Left cardiac atrium (tissue), 4 donors: ENCODE measurements at regions not wholly inside any gene's neighbourhood (a gene's known extent, or its start where the extent isn't known, plus 50 kb on each side); places are given as distances from the start of the nearest gene placed in this dataset.
"Not testable (repeated sequence)": the region's sequence is repeated elsewhere in the genome, so short reads cannot be mapped to it uniquely, and the experiment has no call there.

Source experiments
- ATAC-seq, 2 donors: fragments of 200-7000 bp; cut with Tn5 transposase; one replicate each; pipeline ENCODE4 v1.9.1; 2020; ENCODE audit warnings: mild to moderate bottlenecking in 2 of 2, moderate library complexity in 2 of 2
- DNase-seq: peaks from one replicate; pipeline ENCODE4 v3.0.0-alpha.2; 2020
- intact Hi-C, 2 donors: fragments of 100-400 bp; cut with DNase I; formaldehyde crosslinking; loops; one replicate each; pipeline versions ENCODE4 v1.14.1 to v1.15.1; 2022 to 2023
- donor health status: DM: no; HTN: yes; CAD: no.
- donor health status: DM: no; HTN: yes; CAD: no; lungs with severe emphysema.
- donor health status: DM: yes; HTN: yes; CAD: no.
- donor health status: Dilated cardiomyopathy.

- DNase-seq (no peak), ATAC-seq (no peak)
- intact Hi-C loops, result no loop called here
Observed at GRCh38 chr12:47610686-47611252, 95.1 kb downstream of the RPAP3 start.

GRCh38 chr12:47609806-47610205 lies 96.0 kb downstream of the RPAP3 start:
- intact Hi-C loops, result no loop called here
- no peak for ATAC-seq
- DNase-seq, result no peak

DNA sequence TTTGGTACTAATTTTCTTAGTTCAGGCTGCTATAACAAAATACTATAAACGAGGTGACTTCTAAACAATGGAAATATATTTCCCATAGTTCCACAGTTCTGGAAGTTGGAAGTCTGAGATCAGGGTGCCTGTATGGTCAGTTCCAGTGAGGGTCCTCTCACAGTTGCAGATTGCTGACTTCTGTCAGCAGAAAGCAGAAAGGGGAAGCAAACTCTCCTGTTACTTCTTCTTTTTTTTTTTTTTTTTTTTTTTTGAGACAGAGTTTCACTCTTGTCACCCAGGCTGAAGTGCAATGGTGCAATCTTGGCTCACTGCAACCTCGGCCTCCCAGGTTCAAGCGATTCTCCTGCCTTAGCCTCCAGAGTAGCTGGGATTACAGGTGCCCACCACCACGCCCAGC lies 97.2 kb downstream of the RPAP3 start:
- intact Hi-C loops, DNase-seq: not testable (repeated sequence)
- peak in 1 of 2 donors; percentile 37 for ATAC-seq

- ATAC-seq (no peak), DNase-seq (no peak)
- intact Hi-C loops, result no loop called here
Observed at GRCh38 chr12:47604221-47604873, 101.5 kb downstream of the RPAP3 start.

DNA sequence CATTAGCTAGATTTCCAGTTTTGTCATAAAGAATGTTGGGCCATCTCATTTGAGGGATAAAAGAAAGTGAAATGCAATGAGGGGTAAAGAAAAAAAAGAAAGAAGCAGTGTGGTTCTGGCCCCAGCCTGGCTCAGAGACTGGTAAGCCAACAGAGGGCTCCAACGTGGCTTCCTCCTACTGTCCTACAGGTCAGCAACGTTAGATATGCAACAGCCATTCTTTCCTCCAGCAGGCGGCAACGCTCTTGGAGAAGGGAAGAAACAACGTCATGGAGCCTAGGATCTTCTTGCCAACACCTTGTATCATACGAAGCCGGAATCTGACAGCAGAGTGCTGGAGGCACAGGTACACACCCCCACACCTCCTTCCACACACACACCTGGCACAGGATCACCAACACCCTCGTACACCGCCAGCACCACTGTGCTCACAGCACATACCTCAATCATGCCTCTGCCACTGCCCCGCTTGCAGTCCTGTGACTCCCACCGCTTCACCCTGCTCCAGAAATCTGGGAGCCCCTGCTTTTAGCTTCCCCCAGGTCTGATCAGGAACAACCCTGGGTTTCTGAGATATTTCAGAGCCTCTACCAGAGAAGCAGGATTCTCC lies 102.8 kb downstream of the RPAP3 start:
- peak in 1 of 2 donors; percentile 43 for ATAC-seq
- DNase-seq, result no peak
- intact Hi-C loops, result no loop called here

- ATAC-seq, result peak; percentile 41 to 98
- DNase-seq, result no peak
- intact Hi-C loops, result no loop called here
Observed at GRCh38 chr12:47602325-47602724, 103.5 kb downstream of the RPAP3 start.

DNA sequence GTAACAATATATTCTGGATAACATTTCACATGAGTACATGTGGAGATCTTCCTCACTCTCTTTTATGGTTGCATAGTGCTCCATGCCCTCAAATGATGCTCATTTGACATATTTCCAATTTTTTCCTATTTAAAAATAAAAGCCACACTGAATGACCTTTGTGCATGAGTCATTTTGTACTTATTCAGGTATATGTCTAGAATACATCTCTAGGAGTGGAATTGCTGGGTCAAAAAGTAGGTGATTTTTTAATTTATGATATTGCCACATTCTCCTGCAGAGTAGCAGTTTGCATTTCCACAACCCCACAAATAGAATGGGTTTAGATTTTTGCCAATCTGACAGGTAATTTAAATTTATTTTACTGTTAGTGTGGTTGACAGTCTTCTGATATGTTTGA lies 104.8 kb downstream of the RPAP3 start:
- DNase-seq, result no peak
- intact Hi-C loops, result no loop called here
- no peak for ATAC-seq

DNA sequence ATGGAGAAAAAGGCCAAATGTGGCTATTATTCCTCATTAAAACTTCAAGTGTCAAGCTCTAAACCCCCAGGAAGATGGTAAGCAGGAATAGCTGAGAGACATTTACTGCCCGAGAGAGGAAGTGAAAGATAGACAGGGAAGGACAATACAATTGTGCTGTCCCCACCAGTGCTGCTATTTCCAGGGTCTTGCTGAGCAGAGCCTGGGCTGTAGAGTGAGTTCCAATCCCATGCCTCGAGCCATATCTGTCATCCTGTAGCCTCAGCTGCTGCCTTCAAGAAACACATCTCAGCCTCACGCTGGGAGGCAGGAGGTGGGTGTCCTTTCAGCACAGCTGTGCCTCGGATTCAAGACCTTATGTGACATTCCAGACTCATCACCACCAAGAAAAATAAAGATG lies 114.0 kb downstream of the RPAP3 start:
- ATAC-seq (peak in 1 of 2 donors; percentile 27), DNase-seq (no peak)
- intact Hi-C loops, result no loop called here

DNA sequence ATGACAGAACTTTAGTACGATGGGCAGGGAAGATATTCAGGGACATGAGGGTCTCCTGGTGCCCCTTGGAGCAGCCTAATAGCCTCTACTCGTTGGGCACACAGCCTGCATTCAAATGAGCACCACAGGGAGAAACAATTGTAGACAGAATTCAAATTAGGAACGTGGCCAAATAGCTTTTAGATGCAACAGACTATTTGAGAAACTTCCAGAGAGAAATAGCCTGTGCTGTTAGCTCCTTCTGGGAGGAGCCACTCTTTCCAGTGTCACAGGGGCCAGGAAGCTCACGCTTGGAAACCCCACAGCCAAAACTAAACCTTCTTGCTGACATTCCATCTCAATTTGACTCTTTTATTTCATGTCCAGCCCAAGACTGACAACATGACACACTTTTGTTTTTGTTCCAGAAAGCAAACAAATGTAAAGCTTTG lies 114.5 kb downstream of the RPAP3 start:
- ATAC-seq, result peak; percentile 30 to 44
- no peak for DNase-seq

GRCh38 chr12:47590771-47591360 lies 115.0 kb downstream of the RPAP3 start:
- DNase-seq (peak; percentile 25), ATAC-seq (peak; percentile 51 to 67)
- intact Hi-C loops, result no loop called here

More for the DNA sequence above, 114.5 kb downstream of the RPAP3 start:
- intact Hi-C loops, result no loop called here

DNA sequence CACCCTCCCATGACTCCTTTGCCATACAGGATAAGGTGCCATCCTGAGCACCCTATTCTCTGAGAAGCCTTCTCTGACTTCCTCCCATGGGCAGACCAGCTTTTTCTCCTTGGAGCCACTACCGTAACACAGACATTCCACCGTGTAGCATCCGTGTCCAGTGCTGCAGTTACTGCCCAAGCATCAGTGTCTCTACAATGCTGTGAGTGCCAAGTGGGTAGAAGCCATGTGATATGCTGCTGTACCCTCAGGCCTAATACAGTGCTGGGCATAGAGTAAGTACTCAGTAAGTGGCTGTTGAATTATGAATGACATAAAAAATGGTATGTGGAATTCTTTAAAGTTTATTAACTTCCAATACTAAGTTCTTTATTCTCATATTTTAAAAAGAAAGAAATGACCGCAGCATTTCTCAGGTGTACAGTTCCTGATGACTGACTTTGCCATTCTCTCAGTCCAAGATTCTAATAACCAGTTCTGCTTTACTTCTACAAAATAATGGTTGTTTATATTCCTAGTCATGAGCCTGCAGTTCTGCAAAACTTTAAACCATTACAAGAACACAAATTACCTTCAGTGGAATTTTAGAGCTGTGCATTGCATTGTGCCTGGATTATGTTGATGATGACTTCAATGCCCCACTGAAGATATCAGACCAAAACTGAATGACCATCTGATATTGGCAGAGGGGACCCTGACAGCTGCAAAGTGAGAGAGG lies 118.7 kb downstream of the RPAP3 start:
- intact Hi-C loops, result no loop called here
- ATAC-seq (no peak), DNase-seq (no peak)

GRCh38 chr12:47585507-47585906 lies 120.3 kb downstream of the RPAP3 start:
- intact Hi-C loops, result no loop called here
- no peak for DNase-seq
- ATAC-seq, result no peak

DNA sequence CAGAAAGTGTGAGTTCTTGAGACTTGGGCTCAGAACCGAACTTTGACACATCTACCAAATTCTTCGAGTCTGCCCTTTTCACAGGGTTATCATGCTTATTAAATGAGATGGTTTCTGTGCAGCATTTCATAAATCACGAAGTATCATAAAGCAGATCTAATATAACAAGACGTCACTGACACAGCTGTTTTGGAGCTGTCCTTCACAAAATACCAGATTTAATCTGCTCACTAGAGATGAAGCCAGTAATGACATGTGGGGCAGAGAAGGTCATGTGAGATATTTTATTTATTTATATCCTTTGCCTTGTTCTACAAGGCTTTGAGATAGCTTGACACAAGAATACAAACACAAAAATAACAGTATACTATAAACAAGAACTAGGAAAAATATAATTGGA lies 127.0 kb downstream of the RPAP3 start:
- no peak for DNase-seq
- no peak for ATAC-seq
- intact Hi-C loops, result no loop called here

DNA sequence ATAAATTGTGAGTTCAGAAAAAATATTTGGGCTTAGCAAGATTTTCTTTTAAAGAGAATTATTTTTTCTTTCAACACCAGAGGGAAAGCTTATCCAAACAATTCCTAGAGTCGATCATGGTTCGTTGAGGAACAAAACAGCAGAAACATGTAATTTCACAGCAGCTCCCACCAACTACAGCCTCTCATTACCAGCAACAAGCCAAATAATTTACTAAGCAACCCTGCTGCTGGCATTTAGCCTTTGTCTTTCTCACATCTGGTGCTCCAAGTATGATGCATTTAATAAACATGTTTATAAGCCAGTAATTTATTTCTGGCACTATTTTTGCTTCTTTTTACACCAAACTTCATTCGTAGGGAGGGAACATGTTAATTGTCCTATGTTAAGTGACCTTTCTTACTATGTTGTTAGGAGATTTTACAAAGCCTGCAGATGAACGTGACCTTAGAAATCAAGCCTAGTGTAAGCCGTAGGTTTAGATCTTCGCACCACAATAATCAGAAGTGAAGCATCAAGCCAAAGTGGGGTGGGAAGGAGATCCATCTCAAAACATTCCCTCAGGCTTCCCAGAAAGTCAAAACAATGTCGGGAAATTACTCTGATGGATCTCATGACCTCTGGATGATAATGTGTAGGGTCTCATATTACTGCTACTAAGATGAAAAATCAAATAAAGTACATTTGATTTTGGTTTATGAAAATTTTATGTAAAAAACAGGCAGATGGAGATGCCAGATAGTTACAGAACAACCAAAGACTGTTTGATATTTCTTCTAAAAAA lies 128.4 kb downstream of the RPAP3 start:
- ATAC-seq, result no peak
- DNase-seq, result no peak
- intact Hi-C loops, result no loop called here

DNA sequence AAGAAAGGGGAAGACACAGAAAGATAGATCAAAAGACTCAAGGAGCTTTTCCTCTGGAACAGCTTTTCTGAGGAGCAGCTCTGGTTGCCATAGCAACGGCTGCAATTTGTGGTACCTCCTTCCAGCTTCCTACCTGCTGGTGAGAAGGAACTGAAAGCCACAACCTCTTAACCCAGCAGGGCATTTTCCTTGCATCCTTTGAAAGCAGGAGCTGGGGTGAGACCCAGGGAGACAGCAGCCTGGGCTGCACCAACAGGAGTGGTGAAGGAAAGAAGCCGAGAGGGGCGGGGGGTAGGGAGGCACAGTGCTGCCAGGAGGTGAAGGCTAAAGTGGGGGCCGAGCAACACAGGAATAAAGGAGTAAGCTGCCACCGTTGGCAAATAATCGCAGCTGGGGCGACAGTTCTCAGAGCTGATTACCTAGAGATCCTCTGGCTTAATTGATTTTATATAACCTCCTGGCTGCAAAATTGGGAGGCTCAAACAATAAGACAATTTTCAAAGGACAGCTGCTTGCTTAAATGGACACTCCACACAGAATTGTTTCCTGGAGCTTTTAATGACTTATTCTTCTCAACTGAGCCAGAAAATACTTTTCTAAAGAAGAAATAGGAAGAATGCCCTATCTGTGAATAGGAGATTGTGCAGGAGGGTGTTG lies 129.4 kb downstream of the RPAP3 start:
- DNase-seq (no peak), ATAC-seq (no peak)
- intact Hi-C loops, result no loop called here

DNA sequence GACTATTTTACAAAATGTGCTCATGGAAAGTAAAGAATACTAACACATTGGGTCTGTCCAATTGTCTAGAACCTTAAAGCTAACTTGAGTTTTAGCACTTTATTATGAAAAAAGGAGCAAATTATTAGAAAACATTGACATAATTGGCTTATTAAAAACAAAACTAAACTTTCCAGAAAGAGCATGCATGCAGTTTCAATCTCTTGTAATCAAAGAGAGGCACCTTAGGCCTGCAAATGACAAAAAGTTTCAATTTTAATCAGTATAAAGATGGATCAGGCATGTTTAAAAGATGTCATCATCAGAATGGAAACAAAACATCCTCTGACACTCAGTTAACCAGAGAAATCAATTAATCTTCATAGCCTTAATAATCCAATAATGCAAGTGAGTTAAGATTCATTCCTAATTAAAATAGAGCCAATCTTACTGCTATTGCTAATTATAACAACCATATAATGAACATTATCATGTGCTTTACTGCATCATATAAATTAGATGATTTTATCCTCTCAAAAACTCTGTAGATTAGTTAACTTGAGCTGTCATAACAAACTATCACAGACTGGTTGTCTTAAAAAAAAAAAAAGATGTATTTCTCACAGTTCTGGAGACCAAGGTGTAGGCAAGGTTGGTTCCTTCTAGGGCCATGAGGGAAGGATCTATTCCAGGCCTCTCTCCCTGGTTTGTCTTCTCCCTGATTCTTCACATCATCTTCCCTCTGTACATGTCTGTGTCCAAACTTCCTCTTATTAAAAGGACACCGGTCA lies 131.4 kb downstream of the RPAP3 start:
- ATAC-seq (no peak), DNase-seq (no peak)
- intact Hi-C loops, result no loop called here

GRCh38 chr12:47573146-47573659 lies 132.6 kb downstream of the RPAP3 start:
- intact Hi-C loops, result no loop called here
- no peak for DNase-seq
- no peak for ATAC-seq

DNA sequence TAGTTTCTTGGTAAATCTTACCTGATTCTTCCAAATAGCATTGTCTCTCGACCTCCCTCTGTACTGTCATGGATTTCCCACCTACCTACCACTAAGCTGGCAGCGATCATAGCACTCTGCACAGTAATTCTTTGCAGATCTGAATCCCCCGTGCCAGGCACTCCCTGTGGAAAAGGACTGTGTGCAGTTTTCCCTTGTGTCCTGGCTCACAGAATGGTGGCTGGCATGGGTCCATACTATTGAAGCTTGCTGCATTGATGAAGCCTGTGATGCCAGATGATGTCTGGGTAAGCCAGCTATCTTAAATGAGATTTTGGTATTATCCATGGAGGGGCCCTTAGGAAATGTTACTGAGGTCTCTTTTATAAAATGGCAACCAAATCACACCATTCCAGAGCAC lies 135.7 kb downstream of the RPAP3 start:
- intact Hi-C loops, result no loop called here
- no peak for DNase-seq
- ATAC-seq, result no peak
